DOHH2 (cell line): ENCODE measurements at regions not wholly inside any gene's neighbourhood (a gene's known extent, or its start where the extent isn't known, plus 50 kb on each side); places are given as distances from the start of the nearest gene placed in this dataset.

Source experiments
- H3F3A ChIP-seq: fragments of 200-600 bp; sonication (generic), shearing (Covaris generic); 2 replicates; pipeline ENCODE4 v1.6.0; 2016; ENCODE audit warnings: antibody characterized with exemption, mild to moderate bottlenecking; ENCODE audit not compliant: control insufficient read depth, insufficient read depth
- H3K27ac ChIP-seq: fragments of 200-600 bp; sonication (generic); 2 replicates; pipeline ENCODE4 v1.5.1; 2014; ENCODE audit warnings: low read depth, mild to moderate bottlenecking, low read length, moderate library complexity
- H3K27me3 ChIP-seq: fragments of 200-600 bp; sonication (generic); 2 replicates; pipeline ENCODE4 v1.6.1; 2014; ENCODE audit warnings: mild to moderate bottlenecking, low read length, mixed read lengths; ENCODE audit not compliant: control insufficient read depth
- H3K36me3 ChIP-seq: fragments of 200-600 bp; sonication (generic); 2 replicates; pipeline ENCODE4 v1.6.1; 2014; ENCODE audit warnings: mild to moderate bottlenecking, low read length, moderate library complexity, mixed read lengths; ENCODE audit not compliant: control insufficient read depth
- H3K4me1 ChIP-seq: fragments of 200-600 bp; sonication (generic); 2 replicates; pipeline ENCODE4 v1.6.1; 2014; ENCODE audit warnings: mild to moderate bottlenecking, low read length, mixed read lengths; ENCODE audit not compliant: control insufficient read depth
- H3K4me2 ChIP-seq: fragments of 200-600 bp; sonication (generic); 2 replicates; pipeline ENCODE4 v1.6.0; 2014; ENCODE audit warnings: mild to moderate bottlenecking, low read length, moderate library complexity
- H3K4me3 ChIP-seq: fragments of 200-600 bp; sonication (generic); 2 replicates; pipeline ENCODE4 v1.5.1; 2014; ENCODE audit warnings: mild to moderate bottlenecking, low read length, mixed read lengths
- H3K79me2 ChIP-seq: fragments of 200-600 bp; sonication (generic); 2 replicates; pipeline ENCODE4 v1.6.1; 2014; ENCODE audit warnings: mild to moderate bottlenecking, low read length, mixed read lengths; ENCODE audit not compliant: control insufficient read depth
- H3K9me2 ChIP-seq: fragments of 200-600 bp; sonication (generic); replicated peaks from 2 replicates; pipeline ENCODE4 v1.6.1; 2014; ENCODE audit warnings: mild to moderate bottlenecking, low read length, mixed read lengths; ENCODE audit not compliant: control insufficient read depth
- H3K9me3 ChIP-seq: fragments of 200-600 bp; sonication (generic); 2 replicates; pipeline ENCODE4 v1.6.1; 2014; ENCODE audit warnings: antibody characterized with exemption, low read length, mixed read lengths; ENCODE audit not compliant: control insufficient read depth, insufficient read depth
- H4K20me1 ChIP-seq: fragments of 200-600 bp; sonication (generic); 2 replicates; pipeline ENCODE4 v1.6.0; 2014; ENCODE audit warnings: low read depth, mild to moderate bottlenecking, antibody characterized with exemption, low read length, moderate library complexity; ENCODE audit not compliant: control insufficient read depth, insufficient read depth
- EZH2phosphoT487 ChIP-seq: fragments of 200-600 bp; sonication (generic); IDR thresholded peaks from 2 replicates; pipeline ENCODE4 v1.6.1; 2017; ENCODE audit warnings: borderline replicate concordance, mild to moderate bottlenecking, antibody characterized with exemption, low read length, moderate library complexity, mixed read lengths
- TF ChIP-seq, protein P1 (sequence below): fragments of 200-600 bp; sonication (generic); IDR thresholded peaks from one replicate; pipeline ENCODE4 v1.5.1; 2014; ENCODE audit warnings: antibody characterized with exemption, mild to moderate bottlenecking, low read depth, low read length; ENCODE audit not compliant: poor library complexity, severe bottlenecking

DNA sequence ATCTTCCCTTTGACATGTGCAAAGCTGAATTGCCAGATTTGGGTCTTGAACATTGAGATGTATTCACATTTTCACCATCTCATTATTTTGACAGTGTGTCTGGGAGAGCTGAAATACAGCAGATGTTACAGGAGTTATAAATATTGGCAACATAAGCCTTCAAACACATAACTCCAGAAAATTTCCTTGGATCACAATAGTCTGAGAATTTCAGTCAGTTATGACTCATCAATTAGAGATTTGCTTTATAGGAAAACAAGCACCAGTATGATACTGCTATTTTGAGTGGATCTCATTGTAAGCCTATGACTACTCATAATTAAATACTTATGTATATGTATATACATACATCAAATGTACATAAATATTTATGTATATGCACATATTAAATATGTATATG, 1171.8 kb downstream of the AMY1C start:
- H3K4me1 ChIP-seq, result no peaks in the 10 kb centered on the region
- H3K9me3 ChIP-seq, result no peaks in the 10 kb centered on the region
- H3K4me3 ChIP-seq, result no peak overlapping the region
- H3K9me2 ChIP-seq, result no peaks in the 10 kb centered on the region
- H3K27ac ChIP-seq, result no peak overlapping the region
- TF ChIP-seq EZH2phosphoT487, result no peak
- TF ChIP-seq, protein P1, sequence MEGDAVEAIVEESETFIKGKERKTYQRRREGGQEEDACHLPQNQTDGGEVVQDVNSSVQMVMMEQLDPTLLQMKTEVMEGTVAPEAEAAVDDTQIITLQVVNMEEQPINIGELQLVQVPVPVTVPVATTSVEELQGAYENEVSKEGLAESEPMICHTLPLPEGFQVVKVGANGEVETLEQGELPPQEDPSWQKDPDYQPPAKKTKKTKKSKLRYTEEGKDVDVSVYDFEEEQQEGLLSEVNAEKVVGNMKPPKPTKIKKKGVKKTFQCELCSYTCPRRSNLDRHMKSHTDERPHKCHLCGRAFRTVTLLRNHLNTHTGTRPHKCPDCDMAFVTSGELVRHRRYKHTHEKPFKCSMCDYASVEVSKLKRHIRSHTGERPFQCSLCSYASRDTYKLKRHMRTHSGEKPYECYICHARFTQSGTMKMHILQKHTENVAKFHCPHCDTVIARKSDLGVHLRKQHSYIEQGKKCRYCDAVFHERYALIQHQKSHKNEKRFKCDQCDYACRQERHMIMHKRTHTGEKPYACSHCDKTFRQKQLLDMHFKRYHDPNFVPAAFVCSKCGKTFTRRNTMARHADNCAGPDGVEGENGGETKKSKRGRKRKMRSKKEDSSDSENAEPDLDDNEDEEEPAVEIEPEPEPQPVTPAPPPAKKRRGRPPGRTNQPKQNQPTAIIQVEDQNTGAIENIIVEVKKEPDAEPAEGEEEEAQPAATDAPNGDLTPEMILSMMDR, result no peak
- no peaks in the 10 kb centered on the region for H3K27me3 ChIP-seq
- no peaks in the 10 kb centered on the region for H4K20me1 ChIP-seq
- H3K79me2 ChIP-seq, result no peaks in the 10 kb centered on the region
- no peaks in the 10 kb centered on the region for H3F3A ChIP-seq
- H3K4me2 ChIP-seq, result no peak overlapping the region
- H3K36me3 ChIP-seq, result no peaks in the 10 kb centered on the region

DNA sequence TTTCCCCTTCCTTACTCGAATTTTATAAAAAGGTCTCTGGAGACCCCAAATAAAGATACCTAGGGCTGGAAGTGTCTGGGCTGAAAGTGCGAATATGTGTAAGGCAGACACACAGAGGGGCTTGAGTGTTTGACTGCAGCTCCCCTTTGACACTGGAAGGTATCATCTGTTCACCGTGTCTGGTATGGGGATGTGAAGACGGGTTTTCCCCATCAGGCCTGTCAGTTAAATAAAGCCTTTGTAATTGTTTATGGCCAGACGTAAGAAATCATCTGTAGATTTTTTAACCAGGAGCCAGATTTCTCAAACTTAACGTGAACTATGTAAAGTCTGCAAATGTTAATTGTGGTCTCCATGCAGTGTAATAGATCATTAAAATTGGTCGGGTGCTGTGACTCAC, 1173.4 kb downstream of the AMY1C start:
- Histone ChIP-seq H4K20me1 (no peaks in the 10 kb centered on the region), H3K27me3 (no peaks in the 10 kb centered on the region), H3K9me3 (no peaks in the 10 kb centered on the region), H3K79me2 (no peaks in the 10 kb centered on the region), H3F3A (no peaks in the 10 kb centered on the region), H3K9me2 (no peaks in the 10 kb centered on the region), H3K4me3 (no peak overlapping the region), H3K4me1 (no peaks in the 10 kb centered on the region), H3K4me2 (no peak overlapping the region), H3K27ac (no peak overlapping the region), H3K36me3 (no peaks in the 10 kb centered on the region)
- TF ChIP-seq EZH2phosphoT487, result no peak
- TF ChIP-seq, protein P1, result no peak

DNA sequence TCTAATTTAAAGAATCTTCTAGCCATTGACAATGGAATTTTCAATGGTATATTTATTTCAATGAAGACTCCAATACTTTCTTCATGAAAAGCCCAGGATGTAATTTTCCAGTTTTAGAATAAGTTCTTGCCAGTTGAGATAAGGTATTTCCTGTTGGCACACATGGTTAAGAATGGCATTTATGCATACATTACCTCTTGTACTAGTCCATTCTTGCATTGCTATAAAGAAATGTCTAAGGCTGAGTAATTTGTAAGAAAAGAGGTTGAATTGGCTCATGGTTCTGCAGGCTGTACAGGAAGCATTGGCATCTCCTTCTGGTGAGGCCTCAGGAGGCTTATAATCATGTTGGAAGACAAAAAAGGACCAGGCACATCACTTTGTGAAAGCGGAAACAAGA, 1179.6 kb downstream of the AMY1C start:
- no peaks in the 10 kb centered on the region for H3F3A ChIP-seq
- no peaks in the 10 kb centered on the region for H3K36me3 ChIP-seq
- H3K27ac ChIP-seq, result no peak overlapping the region
- TF ChIP-seq, protein P1, result no peak
- no peak for TF ChIP-seq EZH2phosphoT487
- H3K4me2 ChIP-seq, result no peak overlapping the region
- H3K9me3 ChIP-seq, result no peaks in the 10 kb centered on the region; the same call in 1 of the 2 replicates
- no peaks in the 10 kb centered on the region for H3K27me3 ChIP-seq
- peaks cover 19% of the 10 kb centered on the region for H3K4me1 ChIP-seq
- no peaks in the 10 kb centered on the region for H3K79me2 ChIP-seq
- H3K9me2 ChIP-seq, result no peaks in the 10 kb centered on the region
- H3K4me3 ChIP-seq, result no peak overlapping the region
- H4K20me1 ChIP-seq, result no peaks in the 10 kb centered on the region
